Right cardiac atrium (tissue), 5 donors: ENCODE measurements at regions not wholly inside any gene's neighbourhood (a gene's known extent, or its start where the extent isn't known, plus 50 kb on each side); places are given as distances from the start of the nearest gene placed in this dataset.

Experiments used
- ATAC-seq, 2 donors: fragments of 200-7000 bp; cut with Tn5 transposase; one replicate each; pipeline versions ENCODE4 v1.8.0 to v1.9.1; 2020; ENCODE audit warnings: moderate library complexity in 2 of 2, mild to moderate bottlenecking in 1 of 2
- DNase-seq, 3 donors: peaks; one replicate each; pipeline ENCODE4 v3.0.0-alpha.2; 2020
- H3K27ac ChIP-seq: one replicate; pipeline ENCODE4 v1.5.1; 2013; ENCODE audit warnings: mild to moderate bottlenecking, low read length, control low read depth, moderate library complexity
- H3K27me3 ChIP-seq: one replicate; pipeline ENCODE4 v1.6.1; 2013; ENCODE audit not compliant: control insufficient read depth, insufficient read depth
- H3K4me1 ChIP-seq: one replicate; pipeline ENCODE4 v1.6.1; 2013; ENCODE audit warnings: low read length; ENCODE audit not compliant: control insufficient read depth, insufficient read depth
- H3K4me3 ChIP-seq: one replicate; pipeline ENCODE4 v1.5.1; 2013; ENCODE audit warnings: low read length, control low read depth
- H3K9me3 ChIP-seq: one replicate; pipeline ENCODE4 v1.6.1; 2013; ENCODE audit warnings: low read length; ENCODE audit not compliant: control insufficient read depth
- WGBS: extraction: QIAGEN DNeasy Blood & Tissue Kit; methylation state at CpG from one replicate; pipeline ENCODE4 v1.1.7; 2013; 5-methylcytosine and 5-hydroxymethylcytosine counted together
- intact Hi-C, 4 donors: fragments of 100-400 bp; cut with DNase I; formaldehyde crosslinking; loops; one replicate each; pipeline versions ENCODE4 v1.11.0 to v1.14.0; 2022 to 2023
- donor health status: healthy with polysubstance abuse.
- donor health status: DM: no; HTN: yes; CAD: no.
- donor health status: DM: no; HTN: no; CAD: no.
- donor health status: DM: no; HTN: yes; CAD: no; lungs with severe emphysema.
- donor health status: DM: yes; HTN: yes; CAD: no.

GRCh38 chr3:31053299-31053698 lies 158.8 kb upstream of the GADL1 start:
- Histone ChIP-seq H3K27me3 (no peaks in the 10 kb centered on the region), H3K27ac (no peak overlapping the region), H3K9me3 (no peaks in the 10 kb centered on the region), H3K4me1 (no peaks in the 10 kb centered on the region), H3K4me3 (no peak overlapping the region)
- ATAC-seq (no peak), DNase-seq (no peak)
- WGBS = 88% methylated on average over 1 of the region's 1 CpG
- intact Hi-C loops = no loop called here

GRCh38 chr3:31054032-31054431 lies 159.6 kb upstream of the GADL1 start:
- Histone ChIP-seq H3K4me3 (no peak overlapping the region), H3K27ac (no peak overlapping the region), H3K4me1 (no peaks in the 10 kb centered on the region), H3K27me3 (no peaks in the 10 kb centered on the region), H3K9me3 (no peaks in the 10 kb centered on the region)
- DNase-seq (no peak), ATAC-seq (no peak)
- intact Hi-C loops = no loop called here
- WGBS = 89% methylated on average over 6 of the region's 6 CpGs

GRCh38 chr3:31055757-31056156 lies 161.3 kb upstream of the GADL1 start:
- no peaks in the 10 kb centered on the region for H3K9me3 ChIP-seq
- H3K27me3 ChIP-seq = no peaks in the 10 kb centered on the region
- WGBS = 79% methylated on average over 2 of the region's 2 CpGs
- no peaks in the 10 kb centered on the region for H3K4me1 ChIP-seq
- H3K27ac ChIP-seq = no peak overlapping the region
- H3K4me3 ChIP-seq = no peak overlapping the region
- DNase-seq (no peak), ATAC-seq (no peak)
- intact Hi-C loops = no loop called here

- H3K4me3 ChIP-seq = no peak overlapping the region
- WGBS = 62% methylated on average over 3 of the region's 3 CpGs
- intact Hi-C loops = no loop called here
- H3K27me3 ChIP-seq = no peaks in the 10 kb centered on the region
- ATAC-seq = no peak
- no peak for DNase-seq
- no peaks in the 10 kb centered on the region for H3K4me1 ChIP-seq
- H3K9me3 ChIP-seq = no peaks in the 10 kb centered on the region
- H3K27ac ChIP-seq = no peak overlapping the region
Observed at GRCh38 chr3:31057891-31058290, 163.4 kb upstream of the GADL1 start.

- Histone ChIP-seq H3K27ac (no peak overlapping the region), H3K4me1 (no peaks in the 10 kb centered on the region), H3K27me3 (no peaks in the 10 kb centered on the region), H3K4me3 (no peak overlapping the region), H3K9me3 (no peaks in the 10 kb centered on the region)
- DNase-seq = no peak
- intact Hi-C loops = no loop called here
- no peak for ATAC-seq
Observed at GRCh38 chr3:31064021-31064420, 169.6 kb upstream of the GADL1 start.

- WGBS = 94% methylated on average over 1 of the region's 1 CpG
- Histone ChIP-seq H3K4me1 (no peaks in the 10 kb centered on the region), H3K9me3 (no peaks in the 10 kb centered on the region), H3K4me3 (no peak overlapping the region), H3K27me3 (no peaks in the 10 kb centered on the region), H3K27ac (no peak overlapping the region)
- DNase-seq = no peak
- no peak for ATAC-seq
- intact Hi-C loops = no loop called here
Observed at GRCh38 chr3:31065765-31066164, 171.3 kb upstream of the GADL1 start.

GRCh38 chr3:31067004-31067403 lies 172.5 kb upstream of the GADL1 start:
- WGBS = 60% methylated on average over 5 of the region's 5 CpGs
- no peak overlapping the region for H3K4me3 ChIP-seq
- DNase-seq (peak in 1 of 3 donors; percentile 13), ATAC-seq (peak in 1 of 2 donors; percentile 64)
- H3K27ac ChIP-seq = no peak overlapping the region
- H3K4me1 ChIP-seq = no peaks in the 10 kb centered on the region
- no peaks in the 10 kb centered on the region for H3K9me3 ChIP-seq
- intact Hi-C loops = no loop called here
- H3K27me3 ChIP-seq = no peaks in the 10 kb centered on the region

- DNase-seq = no peak
- Histone ChIP-seq H3K9me3 (no peaks in the 10 kb centered on the region), H3K4me1 (no peaks in the 10 kb centered on the region), H3K27me3 (no peaks in the 10 kb centered on the region), H3K27ac (no peak overlapping the region), H3K4me3 (no peak overlapping the region)
- no peak for ATAC-seq
- intact Hi-C loops = no loop called here
- 95% methylated on average over 2 of the region's 2 CpGs for WGBS
Observed at GRCh38 chr3:31075471-31075870, 181.0 kb upstream of the GADL1 start.

- Histone ChIP-seq H3K27me3 (no peaks in the 10 kb centered on the region), H3K27ac (no peak overlapping the region), H3K4me1 (no peaks in the 10 kb centered on the region), H3K4me3 (no peak overlapping the region), H3K9me3 (no peaks in the 10 kb centered on the region)
- DNase-seq = no peak
- no peak for ATAC-seq
- intact Hi-C loops = no loop called here
- WGBS = 88% methylated on average over 6 of the region's 6 CpGs
Observed at GRCh38 chr3:31075876-31076275, 181.4 kb upstream of the GADL1 start.

GRCh38 chr3:31077021-31077601 lies 182.7 kb upstream of the GADL1 start:
- intact Hi-C loops = no loop called here
- H3K9me3 ChIP-seq = no peaks in the 10 kb centered on the region
- H3K27me3 ChIP-seq = no peaks in the 10 kb centered on the region
- ATAC-seq = no peak
- DNase-seq = no peak
- 50% methylated on average over 3 of the region's 3 CpGs for WGBS
- H3K27ac ChIP-seq = no peak overlapping the region
- no peaks in the 10 kb centered on the region for H3K4me1 ChIP-seq
- H3K4me3 ChIP-seq = no peak overlapping the region

GRCh38 chr3:31077826-31078225 lies 183.4 kb upstream of the GADL1 start:
- no peak for ATAC-seq
- intact Hi-C loops = no loop called here
- no peak overlapping the region for H3K4me3 ChIP-seq
- no peaks in the 10 kb centered on the region for H3K4me1 ChIP-seq
- H3K27me3 ChIP-seq = no peaks in the 10 kb centered on the region
- no peak overlapping the region for H3K27ac ChIP-seq
- no peak for DNase-seq
- H3K9me3 ChIP-seq = no peaks in the 10 kb centered on the region
- 90% methylated on average over 1 of the region's 1 CpG for WGBS

- 95% methylated on average over 4 of the region's 4 CpGs for WGBS
- H3K27ac ChIP-seq = no peak overlapping the region
- intact Hi-C loops = no loop called here
- no peaks in the 10 kb centered on the region for H3K9me3 ChIP-seq
- H3K27me3 ChIP-seq = no peaks in the 10 kb centered on the region
- ATAC-seq (no peak), DNase-seq (no peak)
- no peak overlapping the region for H3K4me3 ChIP-seq
- H3K4me1 ChIP-seq = no peaks in the 10 kb centered on the region
Observed at GRCh38 chr3:31079689-31080088, 185.2 kb upstream of the GADL1 start.
